ENCODE measurements at regions not wholly inside any gene's neighbourhood (a gene's known extent, or its start where the extent isn't known, plus 50 kb on each side); places are given as distances from the start of the nearest gene placed in this dataset.

DNA sequence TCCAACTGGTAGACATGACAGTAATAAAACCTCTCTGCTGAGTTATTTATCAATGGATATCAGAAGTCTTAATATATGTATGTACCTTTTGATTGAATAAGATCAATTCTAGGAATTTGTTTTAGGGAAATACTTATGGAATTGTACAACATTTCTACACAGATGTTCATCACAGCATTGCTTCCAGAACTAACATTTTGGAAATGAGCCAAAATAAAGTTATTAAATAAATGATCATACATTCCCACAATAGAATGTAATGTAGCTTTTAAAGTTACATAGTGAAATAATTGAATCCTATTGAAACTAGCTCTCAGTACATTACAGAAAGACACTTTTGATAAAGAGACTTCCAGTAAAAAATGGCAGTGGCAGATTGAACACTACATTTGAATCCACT is 481.6 kb upstream of the LRRN3 start:
- no peaks in the 10 kb centered on the region for H3K9me3 ChIP-seq (ENCODE audit: insufficient read depth, low read length)
- DNase-seq (ENCODE audit: low read depth, low spot score), result no peak
- no peaks in the 10 kb centered on the region for H3K27me3 ChIP-seq (ENCODE audit: insufficient read depth, insufficient read length)
- H3K36me3 ChIP-seq (ENCODE audit: insufficient read depth, insufficient read length, low read length), result no peaks in the 10 kb centered on the region
- TF ChIP-seq ZNF274 (IDR thresholded peaks at IDR 0.05; ENCODE audit: low read depth, low read length), result no peak
- no peak for TF ChIP-seq YY1 (IDR thresholded peaks at IDR 0.05; ENCODE audit: insufficient read depth, insufficient read length)
- TF ChIP-seq SUZ12 (IDR thresholded peaks at IDR 0.05; ENCODE audit: extremely low read depth, insufficient read depth, insufficient read length), result no peak
- no peaks in the 10 kb centered on the region for H3K4me1 ChIP-seq (ENCODE audit: insufficient read depth, insufficient read length)
- H3K4me3 ChIP-seq (ENCODE audit: insufficient read length, low read depth), result no peak overlapping the region
- H3K9ac ChIP-seq (ENCODE audit: insufficient read length, low read depth), result no peak overlapping the region

- Histone ChIP-seq H3K4me3 (ENCODE audit: insufficient read length, low read depth) (no peak overlapping the region), H3K4me1 (ENCODE audit: insufficient read depth, insufficient read length) (no peaks in the 10 kb centered on the region), H3K9me3 (ENCODE audit: insufficient read depth, low read length) (no peaks in the 10 kb centered on the region), H3K27me3 (ENCODE audit: insufficient read depth, insufficient read length) (no peaks in the 10 kb centered on the region), H3K36me3 (ENCODE audit: insufficient read depth, insufficient read length, low read length) (no peaks in the 10 kb centered on the region), H3K9ac (ENCODE audit: insufficient read length, low read depth) (no peak overlapping the region)
- TF ChIP-seq YY1 (IDR thresholded peaks at IDR 0.05; ENCODE audit: insufficient read depth, insufficient read length) (no peak), ZNF274 (IDR thresholded peaks at IDR 0.05; ENCODE audit: low read depth, low read length) (no peak)
- DNase-seq (ENCODE audit: low read depth, low spot score), result no peak
Observed at GRCh38 chr7:110612680-110613079, 478.2 kb upstream of the LRRN3 start.
